ENCODE measurements at regions not wholly inside any gene's neighbourhood (a gene's known extent, or its start where the extent isn't known, plus 50 kb on each side); places are given as distances from the start of the nearest gene placed in this dataset.

DNA sequence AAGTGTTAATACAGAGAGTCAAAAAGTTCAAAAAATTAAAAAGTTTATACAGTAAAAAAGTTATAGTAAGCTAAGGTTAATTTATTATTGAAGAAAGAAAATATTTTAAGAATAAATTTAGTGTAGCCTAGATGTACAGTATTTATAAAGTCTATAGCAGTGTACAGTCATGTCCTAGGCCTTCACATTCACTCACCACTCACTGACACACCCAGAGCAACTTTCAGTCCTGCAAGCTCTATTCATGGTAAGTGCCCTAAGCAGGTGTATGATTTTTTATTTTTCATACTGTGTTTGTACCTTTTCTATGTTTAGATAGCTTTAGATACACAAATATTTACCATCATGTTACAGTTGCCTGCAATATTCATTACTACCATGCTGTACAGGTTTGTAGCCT lies 108.9 kb downstream of the FHIP1A start:
- TF ChIP-seq, protein P1, sequence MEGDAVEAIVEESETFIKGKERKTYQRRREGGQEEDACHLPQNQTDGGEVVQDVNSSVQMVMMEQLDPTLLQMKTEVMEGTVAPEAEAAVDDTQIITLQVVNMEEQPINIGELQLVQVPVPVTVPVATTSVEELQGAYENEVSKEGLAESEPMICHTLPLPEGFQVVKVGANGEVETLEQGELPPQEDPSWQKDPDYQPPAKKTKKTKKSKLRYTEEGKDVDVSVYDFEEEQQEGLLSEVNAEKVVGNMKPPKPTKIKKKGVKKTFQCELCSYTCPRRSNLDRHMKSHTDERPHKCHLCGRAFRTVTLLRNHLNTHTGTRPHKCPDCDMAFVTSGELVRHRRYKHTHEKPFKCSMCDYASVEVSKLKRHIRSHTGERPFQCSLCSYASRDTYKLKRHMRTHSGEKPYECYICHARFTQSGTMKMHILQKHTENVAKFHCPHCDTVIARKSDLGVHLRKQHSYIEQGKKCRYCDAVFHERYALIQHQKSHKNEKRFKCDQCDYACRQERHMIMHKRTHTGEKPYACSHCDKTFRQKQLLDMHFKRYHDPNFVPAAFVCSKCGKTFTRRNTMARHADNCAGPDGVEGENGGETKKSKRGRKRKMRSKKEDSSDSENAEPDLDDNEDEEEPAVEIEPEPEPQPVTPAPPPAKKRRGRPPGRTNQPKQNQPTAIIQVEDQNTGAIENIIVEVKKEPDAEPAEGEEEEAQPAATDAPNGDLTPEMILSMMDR (IDR thresholded peaks at IDR 0.05): no peak
- TF ChIP-seq POLR2A (IDR thresholded peaks at IDR 0.05): no peak
